GM12878 (cell line): ENCODE measurements at regions not wholly inside any gene's neighbourhood (a gene's known extent, or its start where the extent isn't known, plus 50 kb on each side); places are given as distances from the start of the nearest gene placed in this dataset.

ENCODE experiments used
- CEBPZ ChIP-seq: fragments of 150-350 bp; IDR thresholded peaks from 2 replicates; pipeline ENCODE4 v1.6.1; 2016; ENCODE audit warnings: low read depth, low read length
- CTCF ChIP-seq, 3 experiments: IDR thresholded peaks in 2 of 3; conservative IDR thresholded peaks in 1 of 3; 2 replicates each; pipeline ENCODE4 v1.5.1; 2011; ENCODE audit warnings: low read depth in 3 of 3, low read length in 3 of 3, mild to moderate bottlenecking in 3 of 3, control low read depth in 2 of 3, moderate library complexity in 2 of 3, inconsistent platforms in 1 of 3, mixed read lengths in 1 of 3; ENCODE audit not compliant: control insufficient read depth in 2 of 3, insufficient read depth in 1 of 3; ENCODE audit errors: extremely low read depth in 1 of 3
- EGR1 ChIP-seq, 2 experiments: IDR thresholded peaks; 1 replicate in 1 of 2; 2 replicates in 1 of 2; pipeline ENCODE4 v1.6.1; 2011 to 2012; ENCODE audit warnings: low read depth in 2 of 2, low read length in 2 of 2, borderline replicate concordance in 1 of 2, mild to moderate bottlenecking in 1 of 2, moderate library complexity in 1 of 2
- EZH2 ChIP-seq: IDR thresholded peaks from 2 replicates; pipeline ENCODE4 v1.6.1; 2012; ENCODE audit warnings: low read depth, mild to moderate bottlenecking, control low read depth, inconsistent platforms, low read length, borderline replicate concordance; ENCODE audit not compliant: control insufficient read depth
- MAX ChIP-seq: IDR thresholded peaks from 2 replicates; pipeline ENCODE4 v1.6.1; 2012; ENCODE audit warnings: low read depth, low read length, improper control_type of control experiment
- MTA3 ChIP-seq: IDR thresholded peaks from 2 replicates; pipeline ENCODE4 v1.6.1; 2012; ENCODE audit warnings: low read length, inconsistent platforms, borderline replicate concordance
- MXI1 ChIP-seq: fragments of 150-350 bp; IDR thresholded peaks from 2 replicates; pipeline ENCODE4 v1.6.1; 2011; ENCODE audit warnings: low read depth, mild to moderate bottlenecking, inconsistent platforms, low read length, improper control_type of control experiment
- NFYA ChIP-seq: IDR thresholded peaks from 2 replicates; pipeline ENCODE4 v1.6.1; 2011; ENCODE audit warnings: low read depth, mild to moderate bottlenecking, low read length, improper control_type of control experiment, borderline replicate concordance
- PML ChIP-seq: IDR thresholded peaks from 2 replicates; pipeline ENCODE4 v1.6.1; 2012; ENCODE audit warnings: low read length, inconsistent platforms
- POLR2A ChIP-seq: IDR thresholded peaks from 2 replicates; pipeline ENCODE4 v1.6.1; 2011; ENCODE audit warnings: low read depth, mild to moderate bottlenecking, low read length
- POLR2AphosphoS5 ChIP-seq: IDR thresholded peaks from 2 replicates; pipeline ENCODE4 v1.6.1; 2011; ENCODE audit warnings: mild to moderate bottlenecking, low read length, inconsistent platforms
- SUZ12 ChIP-seq: fragments of 200-600 bp; sonication (generic); IDR thresholded peaks from one replicate; pipeline ENCODE4 v1.6.1; 2018; ENCODE audit warnings: antibody characterized with exemption, mild to moderate bottlenecking; ENCODE audit not compliant: unreplicated experiment

DNA sequence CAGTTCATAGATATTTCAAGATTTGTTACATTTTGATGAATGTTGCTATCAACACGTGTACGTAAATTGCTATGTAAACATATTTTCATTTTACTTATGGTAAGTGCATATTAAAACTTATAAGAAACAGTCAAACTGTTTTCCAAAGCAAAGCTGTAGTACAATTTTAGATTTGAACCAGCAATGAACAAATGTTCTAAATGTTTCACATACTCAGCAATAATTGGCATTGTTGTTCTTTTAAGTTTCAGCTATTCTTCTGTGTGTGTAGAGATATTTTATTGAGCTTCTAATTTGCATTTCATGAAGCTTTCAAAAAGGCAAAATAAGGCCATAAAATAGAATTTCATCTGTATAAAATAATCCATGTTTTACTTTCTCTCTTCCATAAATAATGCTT lies 1433.2 kb downstream of the LRFN5 start:
- TF ChIP-seq MAX (no peak), EGR1 (IDR thresholded peaks at IDR 0.05; ENCODE audit: borderline replicate concordance in 1 of 2, low read depth in 2 of 2, low read length in 2 of 2) (no peak), POLR2AphosphoS5 (no peak), CTCF (IDR thresholded peaks at IDR 0.05 in 2 of 3, conservative IDR thresholded peaks at IDR 0.05 in 1 of 3; ENCODE audit: control insufficient read depth in 2 of 3, extremely low read depth in 1 of 3, insufficient read depth in 1 of 3, low read depth in 3 of 3, low read length in 3 of 3) (no peak), EZH2 (no peak), CEBPZ (no peak), MXI1 (no peak), PML (no peak), MTA3 (no peak), SUZ12 (no peak), NFYA (no peak), POLR2A (no peak)
